ENCODE measurements at regions not wholly inside any gene's neighbourhood (a gene's known extent, or its start where the extent isn't known, plus 50 kb on each side); places are given as distances from the start of the nearest gene placed in this dataset.
A peak's percentile ranks its signal among the peaks of the same experiment; 100 is the strongest.

- Histone ChIP-seq H4K91ac (ENCODE audit: low read depth, low read length, poor library complexity) (no peak overlapping the region), H3K18ac (ENCODE audit: low read length) (no peak overlapping the region), H2AK5ac (ENCODE audit: low read depth, low read length) (no peak overlapping the region), H3K36me3 (replicated peaks in 1 of 2; ENCODE audit: control insufficient read depth in 2 of 2, insufficient read depth in 2 of 2, low read length in 2 of 2) (peaks cover 0 to 7% of the 10 kb centered on the region in 2 donors), H3K4me2 (ENCODE audit: insufficient read depth, low read length, poor library complexity, severe bottlenecking) (no peak overlapping the region), H3K9ac (ENCODE audit: low read depth, low read length, poor library complexity) (no peak overlapping the region), H2BK12ac (ENCODE audit: low read length) (no peak overlapping the region), H2BK15ac (ENCODE audit: low read length) (no peak overlapping the region), H3K23ac (ENCODE audit: low read depth, low read length, poor library complexity) (no peak overlapping the region), H3K9me3 (replicated peaks in 1 of 2; ENCODE audit: control insufficient read depth in 2 of 2, insufficient read depth in 1 of 2, low read depth in 1 of 2, low read length in 2 of 2) (peaks cover 0 to 6% of the 10 kb centered on the region in 2 donors), H2AFZ (ENCODE audit: low read length) (no peak overlapping the region), H3K4me1 (ENCODE audit: control insufficient read depth in 2 of 2, insufficient read depth in 1 of 2, low read depth in 1 of 2, low read length in 2 of 2) (peaks cover 6 to 12% of the 10 kb centered on the region in 2 donors), H3K79me1 (ENCODE audit: low read depth, low read length) (no peaks in the 10 kb centered on the region), H3K4me3 (ENCODE audit: low read length in 2 of 2) (no peak overlapping the region), H4K8ac (ENCODE audit: low read depth, low read length) (no peak overlapping the region), H2BK5ac (ENCODE audit: low read length) (no peak overlapping the region), H3K4ac (ENCODE audit: low read length) (no peak overlapping the region), H3K27ac (replicated peaks; ENCODE audit: low read length) (no peak overlapping the region), H3K14ac (ENCODE audit: low read length) (no peak overlapping the region), H3K27me3 (ENCODE audit: control insufficient read depth in 3 of 3, insufficient read depth in 3 of 3, low read depth in 1 of 3, low read length in 3 of 3) (no peaks in the 10 kb centered on the region), H2BK120ac (ENCODE audit: low read depth, low read length) (no peak overlapping the region)
- WGBS, 2 donors (ENCODE audit: extremely low coverage in 2 of 2, insufficient read length in 2 of 2, insufficient replicate concordance in 1 of 2) = no CpG with 5 or more reads among the region's 8 CpGs
- no peak for DNase-seq (ENCODE audit: low spot score)
Measured at GRCh38 chr6:25032934-25033333, 97.2 kb upstream of the RIPOR2 start.

- Histone ChIP-seq H3K9ac (ENCODE audit: low read depth, low read length, poor library complexity) (no peak overlapping the region), H2BK120ac (ENCODE audit: low read depth, low read length) (no peak overlapping the region), H3K4me3 (ENCODE audit: low read length in 2 of 2) (no peak overlapping the region), H3K27ac (replicated peaks; ENCODE audit: low read length) (no peak overlapping the region), H4K91ac (ENCODE audit: low read depth, low read length, poor library complexity) (no peak overlapping the region), H3K9me3 (replicated peaks in 1 of 2; ENCODE audit: control insufficient read depth in 2 of 2, insufficient read depth in 1 of 2, low read depth in 1 of 2, low read length in 2 of 2) (peaks cover 0 to 13% of the 10 kb centered on the region in 2 donors), H3K4me1 (ENCODE audit: control insufficient read depth in 2 of 2, insufficient read depth in 1 of 2, low read depth in 1 of 2, low read length in 2 of 2) (peaks cover 6 to 12% of the 10 kb centered on the region in 2 donors), H3K18ac (ENCODE audit: low read length) (no peak overlapping the region), H2BK5ac (ENCODE audit: low read length) (no peak overlapping the region), H2BK15ac (ENCODE audit: low read length) (no peak overlapping the region), H2AFZ (ENCODE audit: low read length) (no peak overlapping the region), H3K36me3 (replicated peaks in 1 of 2; ENCODE audit: control insufficient read depth in 2 of 2, insufficient read depth in 2 of 2, low read length in 2 of 2) (peaks cover 0 to 7% of the 10 kb centered on the region in 2 donors), H3K79me1 (ENCODE audit: low read depth, low read length) (no peaks in the 10 kb centered on the region), H3K27me3 (ENCODE audit: control insufficient read depth in 3 of 3, insufficient read depth in 3 of 3, low read depth in 1 of 3, low read length in 3 of 3) (no peaks in the 10 kb centered on the region), H3K23ac (ENCODE audit: low read depth, low read length, poor library complexity) (no peak overlapping the region), H4K8ac (ENCODE audit: low read depth, low read length) (no peak overlapping the region), H3K4me2 (ENCODE audit: insufficient read depth, low read length, poor library complexity, severe bottlenecking) (no peak overlapping the region), H2AK5ac (ENCODE audit: low read depth, low read length) (no peak overlapping the region), H2BK12ac (ENCODE audit: low read length) (no peak overlapping the region), H3K4ac (ENCODE audit: low read length) (no peak overlapping the region), H3K14ac (ENCODE audit: low read length) (no peak overlapping the region)
- no CpG with 5 or more reads among the region's 3 CpGs for WGBS, 2 donors (ENCODE audit: extremely low coverage in 2 of 2, insufficient read length in 2 of 2, insufficient replicate concordance in 1 of 2)
- DNase-seq (ENCODE audit: low spot score) = no peak
Measured at GRCh38 chr6:25034431-25034921, 98.7 kb upstream of the RIPOR2 start.

- no peaks in the 10 kb centered on the region for H3K27me3 ChIP-seq (ENCODE audit: control insufficient read depth in 3 of 3, insufficient read depth in 3 of 3, low read depth in 1 of 3, low read length in 3 of 3)
- H2BK5ac ChIP-seq (ENCODE audit: low read length) = no peak overlapping the region
- H2BK120ac ChIP-seq (ENCODE audit: low read depth, low read length) = no peak overlapping the region
- no peaks in the 10 kb centered on the region for H3K79me1 ChIP-seq (ENCODE audit: low read depth, low read length)
- H3K36me3 ChIP-seq (replicated peaks in 1 of 2; ENCODE audit: control insufficient read depth in 2 of 2, insufficient read depth in 2 of 2, low read length in 2 of 2) = peaks cover 0 to 7% of the 10 kb centered on the region in 2 donors
- DNase-seq (ENCODE audit: low spot score) = no peak
- H3K4me3 ChIP-seq (ENCODE audit: low read length in 2 of 2) = no peak overlapping the region
- peak overlapping the region; percentile 28 for H2AFZ ChIP-seq (ENCODE audit: low read length)
- H3K9ac ChIP-seq (ENCODE audit: low read depth, low read length, poor library complexity) = no peak overlapping the region
- no peak overlapping the region for H3K4me2 ChIP-seq (ENCODE audit: insufficient read depth, low read length, poor library complexity, severe bottlenecking)
- no peak overlapping the region for H2AK5ac ChIP-seq (ENCODE audit: low read depth, low read length)
- WGBS, 2 donors (ENCODE audit: extremely low coverage in 2 of 2, insufficient read length in 2 of 2, insufficient replicate concordance in 1 of 2) = no CpG with 5 or more reads among the region's 3 CpGs
- no peak overlapping the region for H2BK12ac ChIP-seq (ENCODE audit: low read length)
- H4K91ac ChIP-seq (ENCODE audit: low read depth, low read length, poor library complexity) = no peak overlapping the region
- H2BK15ac ChIP-seq (ENCODE audit: low read length) = no peak overlapping the region
- no peak overlapping the region for H3K14ac ChIP-seq (ENCODE audit: low read length)
- H3K23ac ChIP-seq (ENCODE audit: low read depth, low read length, poor library complexity) = no peak overlapping the region
- peaks cover 0 to 13% of the 10 kb centered on the region in 2 donors for H3K9me3 ChIP-seq (replicated peaks in 1 of 2; ENCODE audit: control insufficient read depth in 2 of 2, insufficient read depth in 1 of 2, low read depth in 1 of 2, low read length in 2 of 2)
- no peak overlapping the region for H3K4ac ChIP-seq (ENCODE audit: low read length)
- H3K4me1 ChIP-seq (ENCODE audit: control insufficient read depth in 2 of 2, insufficient read depth in 1 of 2, low read depth in 1 of 2, low read length in 2 of 2) = peaks cover 6 to 14% of the 10 kb centered on the region in 2 donors
- no peak overlapping the region for H4K8ac ChIP-seq (ENCODE audit: low read depth, low read length)
- H3K27ac ChIP-seq (replicated peaks; ENCODE audit: low read length) = no peak overlapping the region
- H3K18ac ChIP-seq (ENCODE audit: low read length) = peak overlapping the region; percentile 17
Measured at GRCh38 chr6:25035174-25035511, 99.4 kb upstream of the RIPOR2 start.

GRCh38 chr6:25035512-25036435 lies 100.0 kb upstream of the RIPOR2 start:
- H3K4me2 ChIP-seq (ENCODE audit: insufficient read depth, low read length, poor library complexity, severe bottlenecking) = no peak overlapping the region
- no peak overlapping the region for H3K4me3 ChIP-seq (ENCODE audit: low read length in 2 of 2)
- no CpG with 5 or more reads among the region's 16 CpGs for WGBS, 2 donors (ENCODE audit: extremely low coverage in 2 of 2, insufficient read length in 2 of 2, insufficient replicate concordance in 1 of 2)
- H3K23ac ChIP-seq (ENCODE audit: low read depth, low read length, poor library complexity) = no peak overlapping the region
- H3K79me1 ChIP-seq (ENCODE audit: low read depth, low read length) = no peaks in the 10 kb centered on the region
- no peak overlapping the region for H2BK120ac ChIP-seq (ENCODE audit: low read depth, low read length)
- no peak overlapping the region for H3K4ac ChIP-seq (ENCODE audit: low read length)
- H3K18ac ChIP-seq (ENCODE audit: low read length) = peak overlapping the region; percentile 17
- H4K91ac ChIP-seq (ENCODE audit: low read depth, low read length, poor library complexity) = no peak overlapping the region
- H3K9ac ChIP-seq (ENCODE audit: low read depth, low read length, poor library complexity) = no peak overlapping the region
- H2BK5ac ChIP-seq (ENCODE audit: low read length) = no peak overlapping the region
- no peak overlapping the region for H3K14ac ChIP-seq (ENCODE audit: low read length)
- H2BK12ac ChIP-seq (ENCODE audit: low read length) = no peak overlapping the region
- peaks cover 6 to 14% of the 10 kb centered on the region in 2 donors for H3K4me1 ChIP-seq (ENCODE audit: control insufficient read depth in 2 of 2, insufficient read depth in 1 of 2, low read depth in 1 of 2, low read length in 2 of 2)
- H3K27ac ChIP-seq (replicated peaks; ENCODE audit: low read length) = no peak overlapping the region
- H2AK5ac ChIP-seq (ENCODE audit: low read depth, low read length) = no peak overlapping the region
- H2BK15ac ChIP-seq (ENCODE audit: low read length) = no peak overlapping the region
- peaks cover 0 to 7% of the 10 kb centered on the region in 2 donors for H3K36me3 ChIP-seq (replicated peaks in 1 of 2; ENCODE audit: control insufficient read depth in 2 of 2, insufficient read depth in 2 of 2, low read length in 2 of 2)
- peaks cover 0 to 13% of the 10 kb centered on the region in 2 donors for H3K9me3 ChIP-seq (replicated peaks in 1 of 2; ENCODE audit: control insufficient read depth in 2 of 2, insufficient read depth in 1 of 2, low read depth in 1 of 2, low read length in 2 of 2)
- no peak for DNase-seq (ENCODE audit: low spot score)
- H4K8ac ChIP-seq (ENCODE audit: low read depth, low read length) = no peak overlapping the region
- no peaks in the 10 kb centered on the region for H3K27me3 ChIP-seq (ENCODE audit: control insufficient read depth in 3 of 3, insufficient read depth in 3 of 3, low read depth in 1 of 3, low read length in 3 of 3)
- H2AFZ ChIP-seq (ENCODE audit: low read length) = peak overlapping the region; percentile 28
